ENCODE measurements at regions not wholly inside any gene's neighbourhood (a gene's known extent, or its start where the extent isn't known, plus 50 kb on each side); places are given as distances from the start of the nearest gene placed in this dataset.

DNA sequence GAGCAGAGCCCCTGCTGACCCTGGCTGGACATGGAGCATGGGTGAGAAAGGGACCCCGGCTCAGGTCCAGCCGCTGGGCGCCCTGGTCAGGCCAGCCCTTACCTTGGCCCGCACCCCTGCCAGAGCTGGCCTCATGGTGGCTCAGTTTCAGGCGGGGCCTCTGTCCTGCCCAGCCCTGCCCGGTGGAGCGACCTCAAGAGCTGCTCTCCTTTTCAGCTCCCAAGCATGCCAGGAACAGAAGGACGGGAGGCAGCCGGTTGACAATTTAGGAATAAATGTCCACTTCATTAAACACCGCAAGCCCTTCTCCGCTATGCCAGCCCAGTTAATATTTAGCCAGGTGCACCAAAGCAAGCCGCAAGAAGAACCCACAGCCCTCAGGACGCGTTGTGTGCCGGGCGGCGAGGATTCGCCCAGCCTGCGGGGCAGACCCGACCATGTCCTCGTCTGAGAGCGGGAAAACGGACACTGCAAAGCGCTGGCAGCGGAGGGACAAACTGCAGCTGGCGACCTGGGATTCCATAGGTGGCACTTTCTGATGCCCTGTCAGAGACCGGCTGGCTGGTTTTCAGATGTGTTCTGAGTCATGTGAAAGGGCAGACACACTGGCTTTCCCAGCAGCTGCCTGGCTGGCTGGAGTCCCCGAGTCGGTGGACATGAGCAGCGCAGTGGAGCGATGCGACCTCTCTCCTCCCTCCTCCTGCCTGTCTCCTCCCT is 221.9 kb downstream of the TTLL2 start:
- Histone ChIP-seq H3K36me3 (ENCODE audit: low read depth) (no peaks in the 10 kb centered on the region), H3K4me3 (ENCODE audit: severe bottlenecking) (no peak overlapping the region), H3K27me3 (ENCODE audit: insufficient read depth, poor library complexity, severe bottlenecking) (no peaks in the 10 kb centered on the region), H3K27ac (ENCODE audit: poor library complexity, severe bottlenecking) (no peak overlapping the region), H3K4me1 (ENCODE audit: insufficient read depth, poor library complexity, severe bottlenecking) (no peaks in the 10 kb centered on the region), H3K9me3 (ENCODE audit: severe bottlenecking) (no peaks in the 10 kb centered on the region)
- no peak for TF ChIP-seq CTCF (IDR thresholded peaks at IDR 0.05; ENCODE audit: poor library complexity, severe bottlenecking)
- DNase-seq (ENCODE audit: low spot score): no peak
- no peak; the same call in 2 of the 3 replicates for ATAC-seq (ENCODE audit: low read depth)

- H3K27ac ChIP-seq (ENCODE audit: poor library complexity, severe bottlenecking): no peak overlapping the region
- no peaks in the 10 kb centered on the region for H3K36me3 ChIP-seq (ENCODE audit: low read depth)
- no peak for ATAC-seq (ENCODE audit: low read depth)
- no peak overlapping the region for H3K4me3 ChIP-seq (ENCODE audit: severe bottlenecking)
- H3K9me3 ChIP-seq (ENCODE audit: severe bottlenecking): no peaks in the 10 kb centered on the region
- H3K27me3 ChIP-seq (ENCODE audit: insufficient read depth, poor library complexity, severe bottlenecking): no peaks in the 10 kb centered on the region
- H3K4me1 ChIP-seq (ENCODE audit: insufficient read depth, poor library complexity, severe bottlenecking): no peaks in the 10 kb centered on the region
- DNase-seq (ENCODE audit: low spot score): no peak
- TF ChIP-seq CTCF (IDR thresholded peaks at IDR 0.05; ENCODE audit: poor library complexity, severe bottlenecking): no peak
These were observed 222.4 kb downstream of the TTLL2 start for GRCh38 chr6:167547328-167547692.

DNA sequence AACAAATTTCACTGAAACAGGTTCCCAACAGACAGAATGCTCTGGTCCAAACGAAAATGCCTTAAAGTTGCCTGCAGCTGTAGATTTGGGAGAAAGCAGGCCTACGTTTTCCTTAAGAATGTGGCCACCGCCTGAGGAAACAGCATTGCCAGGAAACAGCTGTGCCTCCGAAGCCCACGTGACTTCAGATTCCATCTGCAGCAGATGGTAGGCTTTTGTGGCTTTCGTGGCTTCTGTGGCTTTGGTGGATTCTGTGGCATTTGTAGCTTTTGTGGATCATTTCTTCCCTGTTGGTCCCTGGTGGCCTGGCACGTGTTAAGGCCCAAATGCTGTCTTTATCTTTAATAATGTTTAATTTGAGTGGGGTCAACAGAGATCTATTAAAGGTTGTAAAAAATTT is 222.9 kb downstream of the TTLL2 start:
- DNase-seq (ENCODE audit: low spot score) (no peak), ATAC-seq (ENCODE audit: low read depth) (no peak)
- TF ChIP-seq CTCF (IDR thresholded peaks at IDR 0.05; ENCODE audit: poor library complexity, severe bottlenecking): no peak
- Histone ChIP-seq H3K9me3 (ENCODE audit: severe bottlenecking) (no peaks in the 10 kb centered on the region), H3K36me3 (ENCODE audit: low read depth) (no peaks in the 10 kb centered on the region), H3K4me3 (ENCODE audit: severe bottlenecking) (no peak overlapping the region), H3K27ac (ENCODE audit: poor library complexity, severe bottlenecking) (no peak overlapping the region), H3K4me1 (ENCODE audit: insufficient read depth, poor library complexity, severe bottlenecking) (no peaks in the 10 kb centered on the region), H3K27me3 (ENCODE audit: insufficient read depth, poor library complexity, severe bottlenecking) (no peaks in the 10 kb centered on the region)

DNA sequence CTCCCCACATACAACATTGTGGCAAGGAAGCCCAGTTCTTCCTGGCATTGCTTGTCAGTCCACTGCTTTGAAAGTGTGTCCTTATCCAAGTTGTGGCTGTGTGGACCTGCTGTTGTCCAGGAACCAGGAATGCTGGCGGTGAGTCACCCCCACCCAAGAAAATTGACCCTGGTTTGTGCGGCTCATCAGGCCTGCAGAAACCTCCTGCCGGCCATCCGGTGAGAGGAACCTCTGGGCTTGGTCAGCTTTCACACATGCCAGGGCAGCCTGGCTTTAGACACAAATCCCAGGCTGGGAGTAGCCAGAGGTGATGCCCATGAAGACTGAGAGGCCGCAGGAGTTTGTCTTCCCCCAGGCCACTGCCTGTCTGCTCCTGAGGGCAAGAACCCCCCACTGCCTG is 223.6 kb downstream of the TTLL2 start:
- no peaks in the 10 kb centered on the region for H3K27me3 ChIP-seq (ENCODE audit: insufficient read depth, poor library complexity, severe bottlenecking)
- no peak for TF ChIP-seq CTCF (IDR thresholded peaks at IDR 0.05; ENCODE audit: poor library complexity, severe bottlenecking)
- no peaks in the 10 kb centered on the region for H3K36me3 ChIP-seq (ENCODE audit: low read depth)
- no peak overlapping the region for H3K27ac ChIP-seq (ENCODE audit: poor library complexity, severe bottlenecking)
- no peak overlapping the region for H3K4me3 ChIP-seq (ENCODE audit: severe bottlenecking)
- no peaks in the 10 kb centered on the region for H3K4me1 ChIP-seq (ENCODE audit: insufficient read depth, poor library complexity, severe bottlenecking)
- no peaks in the 10 kb centered on the region for H3K9me3 ChIP-seq (ENCODE audit: severe bottlenecking)
- ATAC-seq (ENCODE audit: low read depth) (no peak), DNase-seq (ENCODE audit: low spot score) (no peak)

DNA sequence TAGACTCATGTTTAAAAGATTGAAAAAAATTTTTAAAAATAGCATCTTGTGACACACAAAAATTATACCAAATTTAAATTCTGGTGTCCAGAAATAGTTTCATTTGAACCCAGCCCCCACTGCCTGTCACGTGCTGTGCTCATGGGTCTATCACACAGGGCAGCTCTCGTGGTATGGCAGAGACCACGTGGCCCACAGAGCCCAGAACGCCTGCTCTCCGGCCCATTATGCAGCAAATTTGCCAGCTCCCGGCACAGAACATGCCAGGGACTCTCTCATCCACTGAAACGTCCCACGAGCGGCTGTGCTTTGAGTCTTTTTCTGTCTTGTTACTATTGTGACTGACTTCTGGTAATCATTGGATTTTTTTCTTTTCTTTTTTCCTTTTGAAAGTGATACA is 224.3 kb downstream of the TTLL2 start:
- H3K27ac ChIP-seq (ENCODE audit: poor library complexity, severe bottlenecking): no peak overlapping the region
- ATAC-seq (ENCODE audit: low read depth) (no peak), DNase-seq (ENCODE audit: low spot score) (no peak)
- H3K4me1 ChIP-seq (ENCODE audit: insufficient read depth, poor library complexity, severe bottlenecking): no peaks in the 10 kb centered on the region
- H3K36me3 ChIP-seq (ENCODE audit: low read depth): no peaks in the 10 kb centered on the region
- no peaks in the 10 kb centered on the region for H3K9me3 ChIP-seq (ENCODE audit: severe bottlenecking)
- TF ChIP-seq CTCF (IDR thresholded peaks at IDR 0.05; ENCODE audit: poor library complexity, severe bottlenecking): no peak
- no peak overlapping the region for H3K4me3 ChIP-seq (ENCODE audit: severe bottlenecking)
- no peaks in the 10 kb centered on the region for H3K27me3 ChIP-seq (ENCODE audit: insufficient read depth, poor library complexity, severe bottlenecking)

All from RWPE2 (cell line).